ENCODE measurements at regions not wholly inside any gene's neighbourhood (a gene's known extent, or its start where the extent isn't known, plus 50 kb on each side); places are given as distances from the start of the nearest gene placed in this dataset.

GRCh38 chr2:8157621-8158430 is 524.0 kb upstream of the ID2 start:
- TF ChIP-seq ZNF274 (IDR thresholded peaks at IDR 0.05; ENCODE audit: low read depth, low read length) = no peak
- no peak for TF ChIP-seq SUZ12 (IDR thresholded peaks at IDR 0.05; ENCODE audit: extremely low read depth, insufficient read depth, insufficient read length)

Measured in NT2/D1 (cell line).